Osteoblast (primary cell): ENCODE measurements at regions not wholly inside any gene's neighbourhood (a gene's known extent, or its start where the extent isn't known, plus 50 kb on each side); places are given as distances from the start of the nearest gene placed in this dataset.
"Not testable (repeated sequence)": the region's sequence is repeated elsewhere in the genome, so short reads cannot be mapped to it uniquely, and the experiment has no call there.

Experiments
- DNase-seq: peaks from one replicate; pipeline ENCODE4 v3.0.0; 2011; ENCODE audit warnings: low spot score, mixed read lengths; ENCODE audit not compliant: insufficient read length; ENCODE audit errors: missing footprints
- H2AFZ ChIP-seq: 2 replicates; pipeline ENCODE4 v1.6.0; 2011; ENCODE audit warnings: mild to moderate bottlenecking, low read length
- H3K27ac ChIP-seq: 2 replicates; pipeline ENCODE4 v1.5.1; 2011; ENCODE audit warnings: mild to moderate bottlenecking, low read depth, low read length, moderate library complexity
- H3K27me3 ChIP-seq: 2 replicates; pipeline ENCODE4 v1.6.0; 2012; ENCODE audit warnings: mild to moderate bottlenecking, control low read depth, inconsistent platforms, low read length, moderate library complexity; ENCODE audit not compliant: insufficient read depth
- H3K36me3 ChIP-seq: 2 replicates; pipeline ENCODE4 v1.5.1; 2011; ENCODE audit warnings: mild to moderate bottlenecking, low read length, control low read depth, moderate library complexity; ENCODE audit not compliant: insufficient read depth
- H3K4me1 ChIP-seq: 2 replicates; pipeline ENCODE4 v1.5.1; 2011; ENCODE audit warnings: mild to moderate bottlenecking, low read length, control low read depth, moderate library complexity; ENCODE audit not compliant: insufficient read depth
- H3K4me2 ChIP-seq: 2 replicates; pipeline ENCODE4 v1.6.0; 2011; ENCODE audit warnings: mild to moderate bottlenecking, low read length; ENCODE audit not compliant: insufficient read depth
- H3K4me3 ChIP-seq: fragments of 200-600 bp; sonication (generic); 3 replicates; pipeline ENCODE4 v1.5.1; 2012; ENCODE audit warnings: mild to moderate bottlenecking, low read length, inconsistent platforms; ENCODE audit not compliant: insufficient read depth
- H3K79me2 ChIP-seq: 2 replicates; pipeline ENCODE4 v1.6.0; 2012; ENCODE audit warnings: mild to moderate bottlenecking, low read length, control low read depth, inconsistent platforms; ENCODE audit not compliant: insufficient read depth
- H3K9me3 ChIP-seq: 2 replicates; pipeline ENCODE4 v1.5.1; 2011; ENCODE audit warnings: low read depth, low read length, control low read depth
- H4K20me1 ChIP-seq: 2 replicates; pipeline ENCODE4 v1.6.0; 2012; ENCODE audit warnings: mild to moderate bottlenecking, low read length, control low read depth; ENCODE audit not compliant: insufficient read depth
- TF ChIP-seq, protein P1 (sequence below): IDR thresholded peaks from 2 replicates; pipeline ENCODE4 v1.5.1; 2011; ENCODE audit warnings: mild to moderate bottlenecking, low read depth, low read length, moderate library complexity; ENCODE audit errors: extremely low read depth

- H3K27ac ChIP-seq, result no peak overlapping the region
Measured at GRCh38 chrX:3788494-3789233, 75.2 kb upstream of the PRKX start.

GRCh38 chrX:3787856-3788255 is 74.4 kb upstream of the PRKX start:
- no peaks in the 10 kb centered on the region for H3K4me1 ChIP-seq
- H3K79me2 ChIP-seq, result no peaks in the 10 kb centered on the region
- H3K9me3 ChIP-seq, result no peaks in the 10 kb centered on the region
- H2AFZ ChIP-seq, result no peak overlapping the region
- TF ChIP-seq, protein P1, sequence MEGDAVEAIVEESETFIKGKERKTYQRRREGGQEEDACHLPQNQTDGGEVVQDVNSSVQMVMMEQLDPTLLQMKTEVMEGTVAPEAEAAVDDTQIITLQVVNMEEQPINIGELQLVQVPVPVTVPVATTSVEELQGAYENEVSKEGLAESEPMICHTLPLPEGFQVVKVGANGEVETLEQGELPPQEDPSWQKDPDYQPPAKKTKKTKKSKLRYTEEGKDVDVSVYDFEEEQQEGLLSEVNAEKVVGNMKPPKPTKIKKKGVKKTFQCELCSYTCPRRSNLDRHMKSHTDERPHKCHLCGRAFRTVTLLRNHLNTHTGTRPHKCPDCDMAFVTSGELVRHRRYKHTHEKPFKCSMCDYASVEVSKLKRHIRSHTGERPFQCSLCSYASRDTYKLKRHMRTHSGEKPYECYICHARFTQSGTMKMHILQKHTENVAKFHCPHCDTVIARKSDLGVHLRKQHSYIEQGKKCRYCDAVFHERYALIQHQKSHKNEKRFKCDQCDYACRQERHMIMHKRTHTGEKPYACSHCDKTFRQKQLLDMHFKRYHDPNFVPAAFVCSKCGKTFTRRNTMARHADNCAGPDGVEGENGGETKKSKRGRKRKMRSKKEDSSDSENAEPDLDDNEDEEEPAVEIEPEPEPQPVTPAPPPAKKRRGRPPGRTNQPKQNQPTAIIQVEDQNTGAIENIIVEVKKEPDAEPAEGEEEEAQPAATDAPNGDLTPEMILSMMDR, result no peak
- no peaks in the 10 kb centered on the region for H4K20me1 ChIP-seq
- H3K27me3 ChIP-seq, result no peaks in the 10 kb centered on the region
- no peak for DNase-seq
- no peak overlapping the region for H3K27ac ChIP-seq
- no peak overlapping the region for H3K4me2 ChIP-seq
- H3K4me3 ChIP-seq, result no peak overlapping the region
- no peaks in the 10 kb centered on the region for H3K36me3 ChIP-seq

More at GRCh38 chrX:3788494-3789233, 75.2 kb upstream of the PRKX start:
- Histone ChIP-seq H3K4me3 (no peak overlapping the region), H3K4me1 (no peaks in the 10 kb centered on the region), H3K9me3 (no peaks in the 10 kb centered on the region), H3K4me2 (no peak overlapping the region), H3K79me2 (no peaks in the 10 kb centered on the region), H2AFZ (no peak overlapping the region), H4K20me1 (no peaks in the 10 kb centered on the region), H3K36me3 (no peaks in the 10 kb centered on the region), H3K27me3 (no peaks in the 10 kb centered on the region)
- TF ChIP-seq, protein P1, result no peak
- DNase-seq, result no peak

GRCh38 chrX:3785822-3786221 is 72.4 kb upstream of the PRKX start:
- not testable (repeated sequence) for H3K27ac ChIP-seq, H2AFZ ChIP-seq, H3K79me2 ChIP-seq, H3K4me2 ChIP-seq, H4K20me1 ChIP-seq, H3K27me3 ChIP-seq, DNase-seq, H3K36me3 ChIP-seq, H3K4me3 ChIP-seq, H3K9me3 ChIP-seq, H3K4me1 ChIP-seq

- Histone ChIP-seq H3K4me3 (no peak overlapping the region), H3K4me2 (no peak overlapping the region), H3K27me3 (no peaks in the 10 kb centered on the region), H3K79me2 (no peaks in the 10 kb centered on the region), H3K4me1 (no peaks in the 10 kb centered on the region), H3K36me3 (no peaks in the 10 kb centered on the region), H3K9me3 (no peaks in the 10 kb centered on the region), H4K20me1 (no peaks in the 10 kb centered on the region), H3K27ac (no peak overlapping the region), H2AFZ (no peak overlapping the region)
- no peak for DNase-seq
- TF ChIP-seq, protein P1, result no peak
Measured at GRCh38 chrX:3780564-3780963, 67.1 kb upstream of the PRKX start.
